Lung (tissue), 9 donors: ENCODE measurements at regions not wholly inside any gene's neighbourhood (a gene's known extent, or its start where the extent isn't known, plus 50 kb on each side); places are given as distances from the start of the nearest gene placed in this dataset.
"Not testable (repeated sequence)": the region's sequence is repeated elsewhere in the genome, so short reads cannot be mapped to it uniquely, and the experiment has no call there.

Experiments
- ATAC-seq: fragments of 200-7000 bp; cut with Tn5 transposase; one replicate; pipeline ENCODE4 v1.9.1; 2020; ENCODE audit warnings: moderate number of reproducible peaks; ENCODE audit not compliant: insufficient read depth, low FRiP score
- DNase-seq, 3 donors: peaks; one replicate each; pipeline ENCODE4 v3.0.0-alpha.2; 2013 to 2017
- H3K27ac ChIP-seq, 2 donors: one replicate each; pipeline ENCODE4 v1.5.1; 2013; ENCODE audit warnings: mild to moderate bottlenecking in 2 of 2, moderate library complexity in 2 of 2, control low read depth in 1 of 2, inconsistent platforms in 1 of 2, low read depth in 1 of 2, low read length in 1 of 2
- H3K27me3 ChIP-seq, 3 donors: one replicate each; pipeline ENCODE4 v1.5.1; 2013; ENCODE audit warnings: low read length in 2 of 3; ENCODE audit not compliant: control insufficient read depth in 3 of 3, insufficient read depth in 3 of 3
- H3K36me3 ChIP-seq, 4 donors: one replicate each; pipeline ENCODE4 v1.5.1; 2013; ENCODE audit warnings: low read length in 4 of 4, mild to moderate bottlenecking in 1 of 4, moderate library complexity in 1 of 4; ENCODE audit not compliant: control insufficient read depth in 4 of 4, insufficient read depth in 4 of 4
- H3K4me1 ChIP-seq, 5 donors: one replicate each; pipeline ENCODE4 v1.5.1; 2013; ENCODE audit warnings: low read length in 5 of 5, mild to moderate bottlenecking in 2 of 5, moderate library complexity in 1 of 5; ENCODE audit not compliant: control insufficient read depth in 5 of 5, insufficient read depth in 5 of 5
- H3K4me3 ChIP-seq: one replicate; pipeline ENCODE4 v1.5.1; 2013; ENCODE audit warnings: mild to moderate bottlenecking, control low read depth, moderate library complexity
- H3K9ac ChIP-seq, 2 donors: one replicate each; pipeline ENCODE4 v1.5.1; 2013; ENCODE audit warnings: low read length in 2 of 2, control low read depth in 1 of 2; ENCODE audit not compliant: insufficient read depth in 1 of 2
- H3K9me3 ChIP-seq, 4 donors: one replicate each; pipeline ENCODE4 v1.5.1; 2013; ENCODE audit warnings: low read length in 3 of 4, mild to moderate bottlenecking in 1 of 4, moderate library complexity in 1 of 4; ENCODE audit not compliant: control insufficient read depth in 4 of 4, insufficient read depth in 3 of 4
- WGBS, 2 donors: extraction: QIAGEN DNeasy Blood & Tissue Kit; methylation state at CpG; one replicate each; pipeline ENCODE4 v1.1.7; 2013; 5-methylcytosine and 5-hydroxymethylcytosine counted together
- donor health status: Bipolar disorder and iron deficiency.
- donor health status: healthy.
- donor health status: DM: yes; HTN: yes; CAD: no.

DNA sequence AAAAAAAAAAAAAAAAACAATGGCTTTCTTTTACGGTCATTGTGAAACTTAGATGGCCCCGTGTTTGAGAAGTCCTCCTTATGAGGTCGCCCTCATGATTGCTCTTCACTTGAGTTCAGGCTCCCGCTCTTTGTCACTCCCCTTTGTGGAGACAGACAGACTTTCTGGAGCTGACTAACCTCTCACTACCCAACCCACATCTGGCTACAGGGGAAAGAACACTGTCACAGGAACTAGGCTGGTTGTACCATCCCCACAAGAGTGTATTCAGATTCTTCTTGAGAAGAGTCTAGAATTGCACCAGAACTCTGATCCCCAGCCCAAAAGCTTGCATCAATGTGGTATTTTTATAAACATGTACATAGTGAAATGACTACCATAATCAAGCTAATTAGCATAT is 160.4 kb upstream of the ZNF658 start:
- WGBS, 2 donors: no CpG with 5 or more reads among the region's 4 CpGs
- H3K27ac ChIP-seq, H3K9me3 ChIP-seq, ATAC-seq, H3K27me3 ChIP-seq, H3K9ac ChIP-seq, DNase-seq, H3K4me1 ChIP-seq, H3K36me3 ChIP-seq, H3K4me3 ChIP-seq: not testable (repeated sequence)

DNA sequence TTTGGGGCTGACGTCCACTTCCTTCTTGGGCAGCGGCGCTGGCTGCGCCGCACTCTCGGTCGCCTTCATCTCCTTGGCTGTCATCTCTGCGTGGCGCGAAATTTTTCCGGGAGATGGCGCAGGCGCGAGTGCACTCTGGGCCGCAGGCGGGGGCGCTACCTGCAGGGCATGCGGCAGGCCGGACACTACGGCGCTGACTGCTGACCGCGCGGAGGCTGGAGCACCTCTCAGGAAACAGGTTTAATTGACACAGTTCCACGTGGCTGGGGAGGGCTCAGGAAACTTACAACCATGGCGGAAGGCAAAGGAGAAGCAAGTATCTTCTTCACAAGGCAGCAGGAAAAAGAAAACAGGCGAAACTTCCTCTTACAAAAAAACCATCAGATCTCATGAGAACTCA is 154.7 kb upstream of the ZNF658 start:
- WGBS, 2 donors: 89 to 90% methylated on average over 8 to 14 of the region's 27 CpGs
- H3K4me1 ChIP-seq, H3K4me3 ChIP-seq, H3K9me3 ChIP-seq, H3K9ac ChIP-seq, ATAC-seq, H3K27ac ChIP-seq, H3K36me3 ChIP-seq, H3K27me3 ChIP-seq, DNase-seq: not testable (repeated sequence)

DNA sequence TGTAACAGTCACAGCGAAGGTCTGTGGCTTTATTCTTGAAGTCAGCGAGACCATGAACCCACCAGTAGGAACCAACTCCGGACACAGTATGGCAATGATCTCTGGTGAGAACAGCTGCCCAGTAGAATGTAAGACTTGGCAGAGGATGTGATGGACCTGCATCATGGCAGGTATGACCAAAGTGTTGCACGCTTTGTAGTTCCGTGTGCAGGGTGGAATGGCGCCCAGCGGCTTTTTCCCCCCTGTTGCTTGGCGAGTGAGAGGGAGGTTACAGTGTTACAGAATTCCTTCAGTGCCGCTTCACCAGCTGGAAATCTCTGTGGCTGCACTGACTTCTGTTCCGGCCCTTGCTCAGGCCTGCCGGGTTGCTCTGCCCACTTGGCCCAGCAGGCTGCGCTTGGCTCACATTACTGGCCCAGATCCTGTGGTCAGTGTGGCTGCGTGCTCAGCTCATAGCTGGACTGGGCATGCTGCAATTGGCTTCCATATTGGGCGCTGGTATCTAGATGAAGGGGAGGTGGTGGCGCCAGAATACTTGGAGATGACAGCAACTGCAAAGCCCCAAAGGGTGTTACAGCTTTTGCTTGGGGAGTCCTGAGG is 148.1 kb upstream of the ZNF658 start:
- WGBS, 2 donors: 91 to 95% methylated on average over 8 to 10 of the region's 15 CpGs
- not testable (repeated sequence) for H3K9me3 ChIP-seq, H3K36me3 ChIP-seq, ATAC-seq, H3K4me1 ChIP-seq, H3K4me3 ChIP-seq, H3K9ac ChIP-seq, H3K27me3 ChIP-seq, H3K27ac ChIP-seq, DNase-seq

DNA sequence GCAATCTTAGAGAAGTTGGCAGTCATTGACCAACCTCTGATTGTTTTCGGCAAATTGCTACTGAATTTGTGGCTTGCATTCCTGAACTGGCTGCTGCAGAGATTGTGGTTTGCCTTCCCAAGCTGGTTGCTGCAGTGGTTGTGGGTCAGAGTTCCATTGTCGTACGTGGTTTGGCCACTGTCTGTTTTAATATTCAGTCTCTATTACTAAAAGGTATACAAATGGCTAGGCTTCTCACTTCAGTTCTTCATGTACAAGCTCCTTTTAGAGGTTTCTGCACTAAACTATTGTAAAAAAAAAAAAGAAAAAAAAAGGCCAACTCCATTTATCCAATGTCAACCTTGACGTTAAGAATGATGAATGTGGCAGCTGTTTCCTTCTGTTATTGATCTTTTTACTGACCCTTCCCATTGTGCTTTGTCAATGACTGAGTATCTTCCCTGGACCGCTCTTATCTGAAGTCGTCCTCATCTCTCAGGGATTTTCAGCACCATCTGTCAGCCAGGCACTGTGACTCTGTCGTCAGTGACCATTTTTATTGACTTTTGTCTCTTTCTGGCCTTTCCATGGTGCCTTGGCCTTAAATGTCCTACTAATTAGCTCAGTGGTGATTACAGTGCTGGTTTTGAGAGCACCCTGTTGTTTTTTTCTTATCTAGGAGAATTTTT is 140.6 kb upstream of the ZNF658 start:
- not testable (repeated sequence) for H3K9me3 ChIP-seq, H3K9ac ChIP-seq, H3K27me3 ChIP-seq, H3K36me3 ChIP-seq, ATAC-seq, H3K27ac ChIP-seq, DNase-seq, H3K4me3 ChIP-seq, H3K4me1 ChIP-seq
- WGBS, 2 donors: 30 to 46% methylated on average over 2 to 3 of the region's 7 CpGs

DNA sequence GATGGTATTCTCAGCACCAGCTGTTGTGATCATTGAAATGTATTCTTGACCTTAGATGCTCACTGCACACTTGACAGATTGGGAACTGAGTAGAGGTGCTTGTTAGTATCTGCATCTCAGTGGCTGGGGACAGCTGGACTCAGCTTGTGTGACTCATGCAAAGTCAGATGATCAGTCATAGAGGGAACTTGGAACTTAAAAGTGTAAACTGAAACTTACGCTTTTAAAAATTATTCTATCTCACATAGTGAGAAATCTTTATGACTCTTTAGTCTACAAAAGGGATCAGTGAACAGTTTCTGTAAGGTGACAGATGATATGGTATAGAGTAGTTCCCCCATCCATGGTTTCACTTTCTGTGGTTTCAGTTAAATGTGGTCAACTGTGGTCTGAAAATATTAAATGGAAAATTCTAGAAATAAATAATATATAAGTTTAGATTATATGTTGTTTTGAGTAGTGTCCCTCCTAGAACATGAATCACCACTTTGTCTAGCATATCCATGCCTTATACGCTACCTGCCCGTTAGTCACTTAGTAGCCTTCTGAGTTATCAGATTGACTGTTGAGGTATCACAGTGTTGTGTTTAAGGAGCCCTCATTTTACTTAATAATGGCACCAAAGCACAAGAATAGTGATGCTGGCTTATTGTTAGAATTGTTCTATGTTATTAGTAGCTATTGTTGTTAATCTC is 135.6 kb upstream of the ZNF658 start:
- H3K9me3 ChIP-seq, ATAC-seq: not testable (repeated sequence)

DNA sequence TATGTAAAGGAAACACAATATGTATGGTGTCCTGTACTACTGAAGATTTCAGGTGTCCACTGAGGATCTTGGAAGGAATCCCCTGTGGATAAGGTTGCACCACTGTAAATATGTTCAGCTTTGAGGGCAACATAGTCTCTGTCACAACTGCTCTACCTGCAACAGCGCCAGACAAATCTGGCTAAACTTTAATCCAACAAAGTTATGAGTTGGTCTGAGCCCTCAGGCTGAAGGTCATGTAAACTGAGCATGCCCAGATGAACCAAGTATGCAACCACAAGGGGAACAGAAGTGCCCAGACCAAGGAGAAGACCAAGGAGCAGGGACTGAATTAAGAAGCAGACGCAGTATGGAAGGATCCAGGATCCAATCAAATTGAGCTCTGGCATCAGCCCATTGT is 135.0 kb upstream of the ZNF658 start:
- H3K4me3 ChIP-seq, H3K36me3 ChIP-seq, H3K27me3 ChIP-seq, ATAC-seq, DNase-seq, H3K9ac ChIP-seq, H3K9me3 ChIP-seq, H3K27ac ChIP-seq, H3K4me1 ChIP-seq: not testable (repeated sequence)
- no CpG with 5 or more reads among the region's 2 CpGs for WGBS, 2 donors

More for the DNA sequence above, 135.6 kb upstream of the ZNF658 start:
- no CpG with 5 or more reads among the region's 3 CpGs for WGBS, 2 donors
- H3K36me3 ChIP-seq, H3K4me3 ChIP-seq, H3K27me3 ChIP-seq, H3K27ac ChIP-seq, DNase-seq, H3K9ac ChIP-seq, H3K4me1 ChIP-seq: not testable (repeated sequence)

DNA sequence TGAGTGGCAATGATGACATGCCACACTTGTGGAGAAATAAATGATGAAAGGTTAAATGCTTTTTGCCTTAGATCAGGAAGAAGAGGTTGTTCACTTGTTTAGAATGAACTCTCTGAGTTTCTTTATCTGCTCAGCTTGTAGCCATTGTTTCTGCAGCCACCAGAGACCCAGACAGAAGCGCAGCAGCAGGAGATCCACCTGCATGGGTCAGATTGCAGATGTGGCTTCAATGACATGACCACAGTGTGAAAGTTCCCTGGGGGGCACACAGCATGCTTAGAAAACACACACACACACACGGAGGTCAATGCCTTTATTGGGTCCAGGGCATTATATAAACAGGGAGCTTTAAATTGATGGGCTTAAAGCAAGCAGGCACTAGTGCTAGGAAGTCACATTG is 129.0 kb upstream of the ZNF658 start:
- H3K27me3 ChIP-seq, H3K9ac ChIP-seq, DNase-seq, H3K36me3 ChIP-seq, ATAC-seq, H3K27ac ChIP-seq, H3K9me3 ChIP-seq, H3K4me3 ChIP-seq, H3K4me1 ChIP-seq: not testable (repeated sequence)
- WGBS, 2 donors: 16% methylated on average over 1 of the region's 2 CpGs; no CpG with 5 or more reads in 1 of the 2 donors

DNA sequence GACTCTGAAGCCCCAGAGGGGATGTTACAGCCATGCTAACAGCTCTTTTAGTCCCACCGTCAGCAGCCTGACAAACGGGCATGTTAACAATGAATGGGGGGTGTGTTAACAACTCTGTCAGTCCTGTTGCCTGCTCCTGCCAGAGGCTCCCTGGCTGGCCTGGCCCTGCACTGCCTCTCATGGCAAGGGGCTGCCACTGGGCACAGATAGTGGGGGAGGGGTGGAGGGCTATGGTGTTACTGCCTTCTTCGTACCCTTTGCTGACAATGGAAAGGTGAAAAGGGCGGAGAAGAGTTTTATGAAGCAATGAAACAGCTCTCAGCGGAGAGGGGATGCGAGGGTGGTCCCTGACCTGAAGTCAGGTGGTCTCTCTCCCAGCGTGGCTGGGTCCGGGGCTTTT is 125.9 kb upstream of the ZNF658 start:
- not testable (repeated sequence) for H3K4me3 ChIP-seq, H3K9me3 ChIP-seq, ATAC-seq, H3K36me3 ChIP-seq, H3K27ac ChIP-seq, DNase-seq, H3K9ac ChIP-seq, H3K27me3 ChIP-seq, H3K4me1 ChIP-seq
- WGBS, 2 donors: 96 to 97% methylated on average over 6 of the region's 8 CpGs
